A549 (cell line): ENCODE measurements at regions not wholly inside any gene's neighbourhood (a gene's known extent, or its start where the extent isn't known, plus 50 kb on each side); places are given as distances from the start of the nearest gene placed in this dataset.

Experiments used
- ATAC-seq, 2 experiments: fragments of 200-7000 bp in 1 of 2; fragments of >200 bp in 1 of 2; cut with Nextera tagmentation in 1 of 2; cut with Tn5 transposase in 1 of 2; 3 replicates each; pipeline versions ENCODE4 v1.8.0 to v1.9.1; 2018 to 2020; ENCODE audit warnings: mild to moderate bottlenecking in 1 of 2, moderate library complexity in 1 of 2
- CTCF ChIA-PET: fragments of 300-600 bp; sonication (Branson Sonifier 250); formaldehyde crosslinking; extraction: SDS; loops from one replicate; lab custom pipeline; 2021; ENCODE audit warnings: antibody characterized with exemption, inconsistent platforms; lab: Yijun Ruan, JAX
- POLR2A ChIA-PET: fragments of 350-600 bp; formaldehyde crosslinking; extraction: SDS; loops from one replicate; lab custom pipeline; 2021; ENCODE audit warnings: antibody characterized with exemption, inconsistent platforms; lab: Yijun Ruan, JAX
- DNase-seq, 2 experiments: peaks; one replicate each; pipeline versions ENCODE4 v3.0.0 to v3.0.0-alpha.2; 2011 to 2016; ENCODE audit warnings: low read depth in 1 of 2, low spot score in 1 of 2
- FAIRE-seq: peaks from 2 replicates; lab custom pipeline; 2011; peaks lifted over from hg19 to GRCh38; lab: Jason Lieb, UNC
- H3K27ac ChIP-seq, 2 experiments: fragments of >200 bp; sonication (Bioruptor Twin); formaldehyde crosslinking; 3 replicates each; pipeline ENCODE4 v1.5.1; 2016 to 2017
- H3K4me1 ChIP-seq: fragments of >200 bp; sonication (Bioruptor Twin); formaldehyde crosslinking; 3 replicates; pipeline ENCODE4 v1.6.1; 2016
- H3K4me2 ChIP-seq: fragments of >200 bp; sonication (Bioruptor Twin); formaldehyde crosslinking; 3 replicates; pipeline ENCODE4 v1.6.1; 2016
- H3K4me3 ChIP-seq: fragments of >200 bp; sonication (Bioruptor Twin); formaldehyde crosslinking; 3 replicates; pipeline ENCODE4 v1.5.1; 2016
- H3K9me3 ChIP-seq: fragments of >200 bp; sonication (Bioruptor Twin); formaldehyde crosslinking; 3 replicates; pipeline ENCODE4 v1.6.1; 2016
- CBX8 ChIP-seq: fragments of 200-600 bp; sonication (generic); IDR thresholded peaks from 2 replicates; pipeline ENCODE4 v1.6.1; 2016
- EHF ChIP-seq: fragments of 250-450 bp; sonication (Bioruptor Pico); IDR thresholded peaks from 2 replicates; pipeline ENCODE4 v1.5.0; 2020; ENCODE audit warnings: mild to moderate bottlenecking
- MAFK ChIP-seq: fragments of 450-650 bp; IDR thresholded peaks from 2 replicates; pipeline ENCODE4 v1.6.1; 2014; ENCODE audit not compliant: partially characterized antibody
- MYC ChIP-seq: IDR thresholded peaks from 2 replicates; pipeline ENCODE4 v1.6.1; 2012; ENCODE audit warnings: mild to moderate bottlenecking, inconsistent platforms, low read length, improper control_type of control experiment, borderline replicate concordance
- NFE2L2 ChIP-seq: fragments of 150-350 bp; conservative IDR thresholded peaks from 2 replicates; pipeline ENCODE4 v1.6.1; 2014; ENCODE audit warnings: low read length
- RCOR1 ChIP-seq: fragments of 150-350 bp; IDR thresholded peaks from 2 replicates; pipeline ENCODE4 v1.6.1; 2014; ENCODE audit warnings: antibody characterized with exemption, low read length, low read depth
- RFX5 ChIP-seq: fragments of 450-650 bp; IDR thresholded peaks from 2 replicates; pipeline ENCODE4 v1.7.1; 2014; ENCODE audit warnings: antibody characterized with exemption, mild to moderate bottlenecking, moderate library complexity
- SMC3 ChIP-seq: fragments of >200 bp; sonication (Bioruptor Twin); formaldehyde crosslinking; IDR thresholded peaks from 3 replicates; pipeline ENCODE4 v1.6.1; 2018; ENCODE audit warnings: inconsistent platforms
- SREBF2 ChIP-seq: fragments of 450-650 bp; IDR thresholded peaks from 2 replicates; pipeline ENCODE4 v1.6.1; 2014; ENCODE audit warnings: mild to moderate bottlenecking, moderate library complexity
- TFCP2L1 ChIP-seq: fragments of 250-450 bp; sonication (Bioruptor Pico); IDR thresholded peaks from 2 replicates; pipeline ENCODE4 v1.5.0; 2021; ENCODE audit warnings: mild to moderate bottlenecking
- ZNF302 ChIP-seq: fragments of 250-450 bp; sonication (Bioruptor Pico); IDR thresholded peaks from 2 replicates; pipeline ENCODE4 v1.9.0; 2021; ENCODE audit warnings: inconsistent platforms, mild to moderate bottlenecking, moderate library complexity
- WGBS: methylation state at CpG from one replicate; pipeline ENCODE4 v1.1.6; 2017; ENCODE audit errors: missing lambda C conversion rate; 5-methylcytosine and 5-hydroxymethylcytosine counted together
- TF ChIP-seq, protein P1 (sequence below): fragments of >200 bp; sonication (Bioruptor Twin); formaldehyde crosslinking; IDR thresholded peaks from 3 replicates; pipeline ENCODE4 v1.5.1; 2016
- TF ChIP-seq, protein P2 (sequence below): fragments of 250-450 bp; sonication (Bioruptor Pico); IDR thresholded peaks from 2 replicates; pipeline ENCODE4 v1.5.0; 2020; ENCODE audit warnings: low read depth, mild to moderate bottlenecking, moderate library complexity
- TF ChIP-seq, protein P3 (sequence below): fragments of >200 bp; sonication (Bioruptor Twin); formaldehyde crosslinking; IDR thresholded peaks from 2 replicates; pipeline ENCODE4 v1.6.1; 2016
- TF ChIP-seq, protein P4 (sequence below): IDR thresholded peaks from 2 replicates; pipeline ENCODE4 v1.6.1; 2012
- TF ChIP-seq, protein P5 (sequence below): fragments of 450-650 bp; IDR thresholded peaks from 2 replicates; pipeline ENCODE4 v1.6.1; 2014; ENCODE audit warnings: antibody characterized with exemption
- TF ChIP-seq, protein P6 (sequence below): fragments of 200-600 bp; sonication (generic); IDR thresholded peaks from 2 replicates; pipeline ENCODE4 v1.6.1; 2016; ENCODE audit warnings: antibody characterized with exemption, mild to moderate bottlenecking, moderate library complexity

DNA sequence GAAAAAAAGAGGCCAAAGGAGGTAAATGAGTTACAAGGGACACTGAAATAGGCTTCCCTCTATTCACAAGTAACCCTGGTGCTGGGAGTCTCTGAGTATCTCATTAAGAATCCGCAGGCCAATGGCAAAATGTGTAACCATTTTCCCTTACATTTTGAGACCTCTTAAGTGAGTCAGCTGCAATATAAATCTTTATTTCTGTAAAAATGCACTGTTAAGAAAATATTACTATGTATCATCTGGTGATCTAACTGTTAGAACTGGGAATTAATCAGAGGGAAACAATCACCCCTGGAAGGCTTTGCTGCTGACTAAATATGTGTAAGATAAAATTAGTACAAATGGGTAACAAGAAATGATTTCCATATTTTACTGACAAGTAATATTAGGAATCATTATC lies 483.1 kb upstream of the CHST9 start (continued):
- TF ChIP-seq, protein P1, sequence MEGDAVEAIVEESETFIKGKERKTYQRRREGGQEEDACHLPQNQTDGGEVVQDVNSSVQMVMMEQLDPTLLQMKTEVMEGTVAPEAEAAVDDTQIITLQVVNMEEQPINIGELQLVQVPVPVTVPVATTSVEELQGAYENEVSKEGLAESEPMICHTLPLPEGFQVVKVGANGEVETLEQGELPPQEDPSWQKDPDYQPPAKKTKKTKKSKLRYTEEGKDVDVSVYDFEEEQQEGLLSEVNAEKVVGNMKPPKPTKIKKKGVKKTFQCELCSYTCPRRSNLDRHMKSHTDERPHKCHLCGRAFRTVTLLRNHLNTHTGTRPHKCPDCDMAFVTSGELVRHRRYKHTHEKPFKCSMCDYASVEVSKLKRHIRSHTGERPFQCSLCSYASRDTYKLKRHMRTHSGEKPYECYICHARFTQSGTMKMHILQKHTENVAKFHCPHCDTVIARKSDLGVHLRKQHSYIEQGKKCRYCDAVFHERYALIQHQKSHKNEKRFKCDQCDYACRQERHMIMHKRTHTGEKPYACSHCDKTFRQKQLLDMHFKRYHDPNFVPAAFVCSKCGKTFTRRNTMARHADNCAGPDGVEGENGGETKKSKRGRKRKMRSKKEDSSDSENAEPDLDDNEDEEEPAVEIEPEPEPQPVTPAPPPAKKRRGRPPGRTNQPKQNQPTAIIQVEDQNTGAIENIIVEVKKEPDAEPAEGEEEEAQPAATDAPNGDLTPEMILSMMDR: no peak
- TF ChIP-seq TFCP2L1 (CRISPR knock-in tag) (no peak), NFE2L2 (no peak)

DNA sequence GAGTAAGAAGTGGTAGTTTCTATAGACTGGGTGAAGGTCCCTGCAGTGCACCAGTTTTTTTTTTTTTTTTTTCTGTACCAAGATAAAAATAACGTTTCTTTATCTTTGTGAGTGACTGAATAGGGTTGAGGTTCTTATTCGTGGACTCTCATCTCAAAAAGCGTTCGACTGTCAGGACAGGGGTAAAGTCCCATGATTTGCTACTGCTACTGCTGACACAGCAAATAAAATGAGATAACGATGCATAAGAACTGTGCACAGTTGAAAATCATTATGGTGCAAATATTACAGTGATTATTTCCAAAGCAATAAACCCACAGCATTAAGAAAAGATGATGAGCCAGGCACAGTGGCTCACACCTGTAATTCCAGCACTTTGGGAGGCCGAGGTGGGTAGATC lies 482.0 kb upstream of the CHST9 start:
- 10% methylated on average over 6 of the region's 6 CpGs for WGBS
- CTCF ChIA-PET: no interaction called here

DNA sequence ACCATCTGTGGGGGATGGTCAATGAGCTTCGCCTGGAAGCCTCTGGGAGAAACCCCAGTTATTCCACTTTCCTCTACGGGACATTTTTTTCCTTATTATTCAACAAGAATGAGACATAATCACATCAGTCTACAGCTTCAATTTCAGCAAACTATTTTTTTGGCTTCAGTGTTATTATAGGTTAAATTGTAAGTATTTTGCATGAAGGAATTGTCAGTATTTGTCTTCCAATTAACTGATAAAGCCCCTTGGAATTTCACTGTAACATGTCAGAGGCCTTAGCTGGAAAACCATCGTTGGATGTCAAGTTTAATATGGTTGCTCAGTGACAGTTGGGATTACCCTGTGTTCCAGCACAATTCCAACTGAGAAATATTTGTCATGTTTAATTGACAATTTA lies 480.9 kb upstream of the CHST9 start:
- CTCF ChIA-PET: no interaction called here
- Histone ChIP-seq H3K4me1 (no peaks in the 10 kb centered on the region), H3K9me3 (no peaks in the 10 kb centered on the region), H3K27ac (no peak overlapping the region), H3K4me2 (no peak overlapping the region), H3K4me3 (no peak overlapping the region)
- TF ChIP-seq EHF (CRISPR knock-in tag) (no peak), RCOR1 (no peak)
- FAIRE-seq (no peak), DNase-seq (no peak), ATAC-seq (no peak)
- 34% methylated on average over 3 of the region's 3 CpGs for WGBS
- POLR2A ChIA-PET: no interaction called here

More for the DNA sequence above, 482.0 kb upstream of the CHST9 start:
- H3K4me2 ChIP-seq: no peak overlapping the region
- no peak for FAIRE-seq
- TF ChIP-seq ZNF302 (CRISPR knock-in tag) (no peak), MAFK (peak; percentile 80)
- TF ChIP-seq, all 56 proteins: peak for 1
- POLR2A ChIA-PET: no interaction called here
- no peaks in the 10 kb centered on the region for H3K4me1 ChIP-seq
- DNase-seq (no peak), ATAC-seq (no peak)
- H3K9me3 ChIP-seq: no peaks in the 10 kb centered on the region
- no peak overlapping the region for H3K4me3 ChIP-seq
- H3K27ac ChIP-seq: no peak overlapping the region

DNA sequence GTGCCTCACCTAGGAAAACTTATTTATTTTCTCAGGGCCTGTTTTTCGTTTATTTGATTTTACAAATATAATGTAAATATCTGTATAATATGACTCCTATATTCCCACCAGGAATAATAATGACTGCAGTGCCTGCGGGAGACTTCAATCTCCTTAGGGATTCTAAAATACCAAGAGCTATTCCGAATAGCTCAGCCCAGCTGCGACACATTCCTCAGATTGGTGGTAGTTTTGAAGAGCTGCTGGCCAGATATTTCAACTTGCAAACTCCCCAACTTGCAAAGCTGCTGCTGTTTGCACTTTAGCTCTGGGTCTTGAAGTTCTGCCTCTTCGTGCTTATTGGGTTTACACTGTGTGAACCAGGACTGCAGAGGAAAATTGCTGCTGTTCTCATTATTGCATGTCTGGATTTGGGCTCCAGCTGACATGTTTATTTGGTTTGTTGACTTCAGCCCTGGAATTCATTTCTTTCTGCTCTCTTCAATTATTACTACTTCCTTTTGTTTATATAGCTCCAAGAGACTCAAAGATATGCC lies 480.2 kb upstream of the CHST9 start:
- ChIA-PET CTCF (no interaction called here), POLR2A (no interaction called here)
- Histone ChIP-seq H3K27ac (no peak overlapping the region), H3K4me3 (no peak overlapping the region)
- FAIRE-seq: no peak
- TF ChIP-seq CBX8: no peak
- TF ChIP-seq MYC: no peak
- no peak for TF ChIP-seq RCOR1
- TF ChIP-seq, protein P2, sequence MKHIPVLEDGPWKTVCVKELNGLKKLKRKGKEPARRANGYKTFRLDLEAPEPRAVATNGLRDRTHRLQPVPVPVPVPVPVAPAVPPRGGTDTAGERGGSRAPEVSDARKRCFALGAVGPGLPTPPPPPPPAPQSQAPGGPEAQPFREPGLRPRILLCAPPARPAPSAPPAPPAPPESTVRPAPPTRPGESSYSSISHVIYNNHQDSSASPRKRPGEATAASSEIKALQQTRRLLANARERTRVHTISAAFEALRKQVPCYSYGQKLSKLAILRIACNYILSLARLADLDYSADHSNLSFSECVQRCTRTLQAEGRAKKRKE (CRISPR knock-in tag): no peak
- TF ChIP-seq SMC3: no peak
- no peak for TF ChIP-seq RFX5
- TF ChIP-seq, protein P3, sequence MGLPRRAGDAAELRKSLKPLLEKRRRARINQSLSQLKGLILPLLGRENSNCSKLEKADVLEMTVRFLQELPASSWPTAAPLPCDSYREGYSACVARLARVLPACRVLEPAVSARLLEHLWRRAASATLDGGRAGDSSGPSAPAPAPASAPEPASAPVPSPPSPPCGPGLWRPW: no peak
- TF ChIP-seq SREBF2: no peak
- TF ChIP-seq, protein P4, sequence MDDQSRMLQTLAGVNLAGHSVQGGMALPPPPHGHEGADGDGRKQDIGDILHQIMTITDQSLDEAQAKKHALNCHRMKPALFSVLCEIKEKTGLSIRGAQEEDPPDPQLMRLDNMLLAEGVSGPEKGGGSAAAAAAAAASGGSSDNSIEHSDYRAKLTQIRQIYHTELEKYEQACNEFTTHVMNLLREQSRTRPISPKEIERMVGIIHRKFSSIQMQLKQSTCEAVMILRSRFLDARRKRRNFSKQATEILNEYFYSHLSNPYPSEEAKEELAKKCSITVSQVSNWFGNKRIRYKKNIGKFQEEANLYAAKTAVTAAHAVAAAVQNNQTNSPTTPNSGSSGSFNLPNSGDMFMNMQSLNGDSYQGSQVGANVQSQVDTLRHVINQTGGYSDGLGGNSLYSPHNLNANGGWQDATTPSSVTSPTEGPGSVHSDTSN: no peak
- TF ChIP-seq, protein P5, sequence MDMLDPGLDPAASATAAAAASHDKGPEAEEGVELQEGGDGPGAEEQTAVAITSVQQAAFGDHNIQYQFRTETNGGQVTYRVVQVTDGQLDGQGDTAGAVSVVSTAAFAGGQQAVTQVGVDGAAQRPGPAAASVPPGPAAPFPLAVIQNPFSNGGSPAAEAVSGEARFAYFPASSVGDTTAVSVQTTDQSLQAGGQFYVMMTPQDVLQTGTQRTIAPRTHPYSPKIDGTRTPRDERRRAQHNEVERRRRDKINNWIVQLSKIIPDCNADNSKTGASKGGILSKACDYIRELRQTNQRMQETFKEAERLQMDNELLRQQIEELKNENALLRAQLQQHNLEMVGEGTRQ: no peak
- TF ChIP-seq, protein P6, sequence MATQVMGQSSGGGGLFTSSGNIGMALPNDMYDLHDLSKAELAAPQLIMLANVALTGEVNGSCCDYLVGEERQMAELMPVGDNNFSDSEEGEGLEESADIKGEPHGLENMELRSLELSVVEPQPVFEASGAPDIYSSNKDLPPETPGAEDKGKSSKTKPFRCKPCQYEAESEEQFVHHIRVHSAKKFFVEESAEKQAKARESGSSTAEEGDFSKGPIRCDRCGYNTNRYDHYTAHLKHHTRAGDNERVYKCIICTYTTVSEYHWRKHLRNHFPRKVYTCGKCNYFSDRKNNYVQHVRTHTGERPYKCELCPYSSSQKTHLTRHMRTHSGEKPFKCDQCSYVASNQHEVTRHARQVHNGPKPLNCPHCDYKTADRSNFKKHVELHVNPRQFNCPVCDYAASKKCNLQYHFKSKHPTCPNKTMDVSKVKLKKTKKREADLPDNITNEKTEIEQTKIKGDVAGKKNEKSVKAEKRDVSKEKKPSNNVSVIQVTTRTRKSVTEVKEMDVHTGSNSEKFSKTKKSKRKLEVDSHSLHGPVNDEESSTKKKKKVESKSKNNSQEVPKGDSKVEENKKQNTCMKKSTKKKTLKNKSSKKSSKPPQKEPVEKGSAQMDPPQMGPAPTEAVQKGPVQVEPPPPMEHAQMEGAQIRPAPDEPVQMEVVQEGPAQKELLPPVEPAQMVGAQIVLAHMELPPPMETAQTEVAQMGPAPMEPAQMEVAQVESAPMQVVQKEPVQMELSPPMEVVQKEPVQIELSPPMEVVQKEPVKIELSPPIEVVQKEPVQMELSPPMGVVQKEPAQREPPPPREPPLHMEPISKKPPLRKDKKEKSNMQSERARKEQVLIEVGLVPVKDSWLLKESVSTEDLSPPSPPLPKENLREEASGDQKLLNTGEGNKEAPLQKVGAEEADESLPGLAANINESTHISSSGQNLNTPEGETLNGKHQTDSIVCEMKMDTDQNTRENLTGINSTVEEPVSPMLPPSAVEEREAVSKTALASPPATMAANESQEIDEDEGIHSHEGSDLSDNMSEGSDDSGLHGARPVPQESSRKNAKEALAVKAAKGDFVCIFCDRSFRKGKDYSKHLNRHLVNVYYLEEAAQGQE: no peak
- TF ChIP-seq, all 56 proteins: peak for 0
- WGBS: 12% methylated on average over 5 of the region's 5 CpGs
- DNase-seq: no peak
- H3K4me2 ChIP-seq: no peak overlapping the region
- H3K9me3 ChIP-seq: no peaks in the 10 kb centered on the region
- no peak for ATAC-seq
- no peaks in the 10 kb centered on the region for H3K4me1 ChIP-seq
